Mesendoderm (in vitro differentiated cells): ENCODE measurements at regions not wholly inside any gene's neighbourhood (a gene's known extent, or its start where the extent isn't known, plus 50 kb on each side); places are given as distances from the start of the nearest gene placed in this dataset.
"Not testable (repeated sequence)": the region's sequence is repeated elsewhere in the genome, so short reads cannot be mapped to it uniquely, and the experiment has no call there.

ENCODE experiments used
- DNase-seq: peaks from one replicate; pipeline ENCODE4 v3.0.0; 2013
- H2AK5ac ChIP-seq: 2 replicates; pipeline ENCODE4 v1.6.1; 2013; ENCODE audit warnings: low read length, inconsistent platforms
- H2BK120ac ChIP-seq: 2 replicates; pipeline ENCODE4 v1.6.1; 2013; ENCODE audit warnings: low read depth, mild to moderate bottlenecking, low read length, moderate library complexity, mixed read lengths
- H2BK15ac ChIP-seq: replicated peaks from 2 replicates; pipeline ENCODE4 v1.6.1; 2013; ENCODE audit warnings: low read depth, mild to moderate bottlenecking, moderate library complexity
- H2BK5ac ChIP-seq: 2 replicates; pipeline ENCODE4 v1.6.1; 2013; ENCODE audit warnings: low read length, inconsistent platforms
- H3K18ac ChIP-seq: 2 replicates; pipeline ENCODE4 v1.6.1; 2013; ENCODE audit warnings: mild to moderate bottlenecking, low read length, mixed read lengths
- H3K23ac ChIP-seq: one replicate; pipeline ENCODE4 v1.6.1; 2013; ENCODE audit warnings: low read length
- H3K27ac ChIP-seq: 2 replicates; pipeline ENCODE4 v1.5.1; 2013; ENCODE audit warnings: low read depth, mild to moderate bottlenecking, inconsistent platforms, low read length, moderate library complexity
- H3K27me3 ChIP-seq: 2 replicates; pipeline ENCODE4 v1.6.1; 2013; ENCODE audit warnings: low read length, control low read depth, mild to moderate bottlenecking, inconsistent platforms; ENCODE audit not compliant: insufficient read depth, poor library complexity
- H3K36me3 ChIP-seq: 2 replicates; pipeline ENCODE4 v1.6.1; 2013; ENCODE audit warnings: low read length, inconsistent platforms; ENCODE audit not compliant: control insufficient read depth, insufficient read depth
- H3K4ac ChIP-seq: one replicate; pipeline ENCODE4 v1.6.1; 2013; ENCODE audit warnings: low read depth, mild to moderate bottlenecking, low read length, moderate library complexity
- H3K4me1 ChIP-seq: 2 replicates; pipeline ENCODE4 v1.6.1; 2013; ENCODE audit warnings: low read depth, low read length, inconsistent platforms; ENCODE audit not compliant: control insufficient read depth
- H3K4me2 ChIP-seq: 2 replicates; pipeline ENCODE4 v1.6.1; 2013; ENCODE audit warnings: low read length
- H3K4me3 ChIP-seq: 2 replicates; pipeline ENCODE4 v1.5.1; 2013; ENCODE audit warnings: mild to moderate bottlenecking, low read length
- H3K56ac ChIP-seq: one replicate; pipeline ENCODE4 v1.6.1; 2013; ENCODE audit warnings: low read length
- H3K79me1 ChIP-seq: 2 replicates; pipeline ENCODE4 v1.6.1; 2013; ENCODE audit warnings: low read length, inconsistent platforms
- H3K79me2 ChIP-seq: 2 replicates; pipeline ENCODE4 v1.6.1; 2013; ENCODE audit warnings: mild to moderate bottlenecking, low read length; ENCODE audit not compliant: control insufficient read depth, insufficient read depth
- H3K9ac ChIP-seq: 2 replicates; pipeline ENCODE4 v1.6.1; 2013; ENCODE audit warnings: low read length, inconsistent platforms
- H4K5ac ChIP-seq: one replicate; pipeline ENCODE4 v1.6.1; 2013; ENCODE audit warnings: low read length
- H4K8ac ChIP-seq: one replicate; pipeline ENCODE4 v1.6.1; 2013; ENCODE audit warnings: low read depth, mild to moderate bottlenecking, control low read depth, low read length, moderate library complexity
- WGBS: extraction: QIAGEN DNeasy Blood & Tissue Kit; methylation state at CpG from one replicate; pipeline ENCODE4 v1.1.7; 2013; ENCODE audit warnings: low lambda C conversion rate, missing lambda C conversion rate; ENCODE audit not compliant: insufficient coverage; ENCODE audit errors: extremely low coverage; 5-methylcytosine and 5-hydroxymethylcytosine counted together

DNA sequence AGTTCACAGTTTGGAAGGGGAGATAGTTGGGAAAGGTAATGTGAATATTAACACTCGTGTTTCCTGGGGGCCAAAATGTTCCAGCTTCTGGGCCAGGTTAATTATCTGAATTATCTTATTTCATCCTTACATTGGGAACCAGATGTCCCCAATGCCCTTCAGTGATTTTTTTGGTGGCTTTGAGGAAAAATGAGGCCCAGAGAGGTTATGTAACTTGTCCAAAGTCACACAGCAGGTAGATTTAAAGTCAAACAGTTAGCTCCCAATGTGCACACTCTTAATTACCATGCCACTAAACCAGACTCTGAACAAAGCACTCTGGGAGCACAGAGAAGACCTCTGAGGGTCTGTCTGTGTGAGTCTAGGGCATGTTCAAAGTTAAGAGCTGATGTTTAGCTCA, 259.9 kb upstream of the PLGLB2 start:
- H2BK15ac ChIP-seq, H4K5ac ChIP-seq, H3K23ac ChIP-seq, H3K79me2 ChIP-seq, H2AK5ac ChIP-seq, H3K56ac ChIP-seq, H3K4me1 ChIP-seq, DNase-seq, H3K27me3 ChIP-seq, H3K18ac ChIP-seq, H3K9ac ChIP-seq, H3K27ac ChIP-seq, H2BK120ac ChIP-seq, H2BK5ac ChIP-seq, H3K79me1 ChIP-seq, H4K8ac ChIP-seq, H3K4me3 ChIP-seq, H3K4ac ChIP-seq, H3K36me3 ChIP-seq, H3K4me2 ChIP-seq: not testable (repeated sequence)
- no CpG with 5 or more reads among the region's 1 CpG for WGBS

DNA sequence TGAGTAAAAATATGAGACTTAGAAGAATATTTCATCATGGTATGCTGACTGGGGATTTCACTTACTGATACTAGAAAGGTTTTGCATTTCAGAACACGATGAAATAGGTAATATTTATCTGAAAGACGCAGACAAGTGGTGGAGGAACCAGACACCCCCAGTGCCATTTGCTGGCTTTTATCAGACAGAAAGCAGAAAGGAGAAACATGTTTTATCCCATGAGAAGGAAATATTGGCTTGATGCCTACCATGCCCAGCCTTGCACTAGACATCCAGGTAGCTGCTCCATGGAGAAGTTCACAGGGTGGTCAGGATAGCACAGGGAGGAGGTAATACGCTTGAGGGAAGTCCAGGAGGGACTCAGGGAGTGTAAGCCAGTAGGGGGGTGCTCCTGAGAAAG, 258.9 kb upstream of the PLGLB2 start:
- H3K27me3 ChIP-seq, H3K36me3 ChIP-seq, H3K18ac ChIP-seq, H4K5ac ChIP-seq, H2AK5ac ChIP-seq, H3K4ac ChIP-seq, H3K4me2 ChIP-seq, H3K4me3 ChIP-seq, H3K4me1 ChIP-seq, H3K27ac ChIP-seq, DNase-seq, H3K79me1 ChIP-seq, H3K9ac ChIP-seq, H2BK120ac ChIP-seq, H4K8ac ChIP-seq, H3K79me2 ChIP-seq, H2BK5ac ChIP-seq, H3K23ac ChIP-seq, H3K56ac ChIP-seq, H2BK15ac ChIP-seq: not testable (repeated sequence)
- WGBS: no CpG with 5 or more reads among the region's 3 CpGs

DNA sequence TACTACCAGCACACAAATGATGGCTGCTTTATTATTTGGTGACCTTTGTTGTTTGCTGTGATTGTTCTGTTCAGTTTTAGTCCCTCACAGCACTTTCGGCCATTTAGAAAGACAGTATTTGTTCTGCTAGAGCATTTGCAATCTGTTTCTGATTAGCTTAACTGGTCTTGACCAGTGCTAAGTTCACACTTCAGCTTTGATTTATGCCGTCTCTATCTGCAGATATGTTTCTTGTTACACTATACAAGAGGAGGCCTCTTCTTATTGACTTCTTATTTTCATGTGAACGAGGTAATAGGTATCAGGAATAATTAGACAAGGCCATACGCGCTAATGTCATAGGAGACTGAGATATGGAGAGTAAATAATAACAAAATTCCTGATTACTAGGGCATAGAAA, 253.0 kb upstream of the PLGLB2 start:
- not testable (repeated sequence) for H3K27me3 ChIP-seq, H3K4me1 ChIP-seq, H3K18ac ChIP-seq, H2AK5ac ChIP-seq, H3K4me2 ChIP-seq, H4K8ac ChIP-seq, H3K36me3 ChIP-seq, H3K79me1 ChIP-seq, H3K79me2 ChIP-seq, DNase-seq, H4K5ac ChIP-seq, H3K9ac ChIP-seq, H3K27ac ChIP-seq, H2BK120ac ChIP-seq, H3K4me3 ChIP-seq, H2BK5ac ChIP-seq, H3K56ac ChIP-seq, H3K23ac ChIP-seq, H3K4ac ChIP-seq, H2BK15ac ChIP-seq
- WGBS: no CpG with 5 or more reads among the region's 5 CpGs

DNA sequence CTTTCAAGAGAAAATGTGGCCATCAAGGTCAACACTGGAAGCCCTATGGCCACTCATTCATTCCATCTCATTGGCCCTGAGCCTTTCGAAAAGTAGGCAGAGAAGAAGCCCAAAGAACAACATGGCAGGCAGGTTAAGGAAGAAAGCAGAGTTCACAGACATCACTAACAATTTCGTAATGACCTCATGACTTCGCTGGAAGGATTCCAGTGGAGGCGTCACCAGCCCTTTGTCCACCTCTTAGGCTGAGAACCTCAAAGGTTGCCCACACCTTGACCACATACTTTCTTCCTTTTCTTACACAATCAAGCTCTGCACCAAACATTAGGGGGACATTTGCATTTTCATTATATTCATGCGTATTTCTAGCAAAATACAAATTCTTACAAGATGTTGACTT, 252.4 kb upstream of the PLGLB2 start:
- WGBS: no CpG with 5 or more reads among the region's 5 CpGs
- not testable (repeated sequence) for H2AK5ac ChIP-seq, H4K5ac ChIP-seq, H3K4me3 ChIP-seq, H2BK5ac ChIP-seq, H2BK15ac ChIP-seq, H4K8ac ChIP-seq, H3K79me1 ChIP-seq, H3K4me1 ChIP-seq, H3K56ac ChIP-seq, H3K79me2 ChIP-seq, H3K23ac ChIP-seq, H3K36me3 ChIP-seq, H3K27ac ChIP-seq, DNase-seq, H3K9ac ChIP-seq, H3K4me2 ChIP-seq, H3K27me3 ChIP-seq, H2BK120ac ChIP-seq, H3K4ac ChIP-seq, H3K18ac ChIP-seq

DNA sequence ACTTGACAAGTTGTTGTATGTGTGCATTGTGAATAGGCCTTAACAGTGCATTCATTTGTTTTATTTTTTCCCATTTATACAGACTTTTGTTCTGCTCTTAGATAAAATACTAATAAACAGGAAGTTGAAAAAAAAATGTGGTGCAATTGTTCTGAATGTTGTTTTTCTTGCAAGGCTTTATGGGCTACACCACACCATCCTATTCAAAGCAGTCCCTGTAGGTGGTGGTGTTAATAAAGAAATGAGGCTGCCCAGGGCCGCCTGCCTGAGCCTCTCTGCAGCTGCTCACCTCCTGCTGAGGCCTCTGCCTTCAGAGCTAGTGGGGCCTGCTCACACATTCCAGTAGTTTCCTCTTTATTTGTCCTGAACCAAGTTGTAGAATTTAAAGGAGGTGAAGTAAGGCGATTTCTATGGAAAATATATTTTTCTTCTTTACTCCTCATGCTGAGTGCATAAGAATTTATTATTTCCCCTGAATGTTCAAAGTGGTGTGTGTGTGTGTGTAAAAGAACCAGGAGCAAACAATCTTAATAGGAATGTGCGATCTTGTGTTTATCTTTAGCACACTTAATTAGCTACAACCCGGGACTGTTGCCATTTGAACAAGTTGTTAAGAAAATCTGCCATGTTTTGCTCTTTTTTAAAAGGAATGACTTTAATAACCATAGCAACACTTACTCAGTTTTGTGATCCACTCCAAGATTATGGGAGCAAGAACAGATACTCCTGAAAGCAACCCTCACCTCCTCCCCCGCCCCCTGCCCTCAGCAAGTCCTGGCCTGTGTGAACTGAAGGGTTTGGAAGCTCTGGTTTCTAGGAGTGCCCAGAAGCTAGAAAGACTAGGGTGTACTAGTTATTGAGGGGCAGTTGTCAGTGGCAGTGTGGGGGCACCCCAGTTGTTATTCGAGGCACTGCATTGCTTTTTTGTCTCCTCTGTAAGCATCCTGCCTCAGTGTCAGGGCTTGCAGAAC, 251.6 kb upstream of the PLGLB2 start:
- not testable (repeated sequence) for H2BK5ac ChIP-seq, H3K27ac ChIP-seq, H3K36me3 ChIP-seq, H2BK120ac ChIP-seq, H3K23ac ChIP-seq, H3K4me2 ChIP-seq, H3K56ac ChIP-seq, H3K4me1 ChIP-seq, H4K8ac ChIP-seq, H3K27me3 ChIP-seq, H3K79me1 ChIP-seq, H3K18ac ChIP-seq, H4K5ac ChIP-seq, H2AK5ac ChIP-seq, H3K4ac ChIP-seq, H3K79me2 ChIP-seq, H2BK15ac ChIP-seq, H3K4me3 ChIP-seq, H3K9ac ChIP-seq
- peak; percentile 51 for DNase-seq
- no CpG with 5 or more reads among the region's 6 CpGs for WGBS

DNA sequence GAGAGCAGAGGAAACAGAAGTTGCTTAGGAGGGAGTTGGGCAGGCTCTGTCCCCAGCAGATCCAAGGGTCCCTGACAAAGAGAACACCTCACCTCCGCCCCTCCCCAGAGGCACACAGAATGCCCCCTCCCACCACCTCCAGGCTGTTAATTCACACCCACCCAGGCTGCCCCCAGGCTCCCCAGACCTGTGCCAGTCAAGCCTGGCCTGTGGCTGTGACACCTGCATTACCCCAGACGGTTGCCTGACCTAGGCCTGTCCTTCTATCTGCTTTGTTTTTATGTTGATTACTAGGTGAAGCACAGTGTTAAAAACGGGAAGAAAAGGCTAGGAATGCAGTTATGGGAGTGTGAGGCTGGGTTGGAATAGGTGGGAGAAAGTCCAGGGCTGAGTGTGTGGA, 250.8 kb upstream of the PLGLB2 start:
- H3K9ac ChIP-seq, H3K23ac ChIP-seq, H2BK15ac ChIP-seq, H3K4me3 ChIP-seq, H3K79me2 ChIP-seq, H4K5ac ChIP-seq, H3K27me3 ChIP-seq, H3K4ac ChIP-seq, H3K56ac ChIP-seq, H4K8ac ChIP-seq, H3K4me2 ChIP-seq, H3K4me1 ChIP-seq, H2BK120ac ChIP-seq, H2BK5ac ChIP-seq, H3K79me1 ChIP-seq, DNase-seq, H3K27ac ChIP-seq, H2AK5ac ChIP-seq, H3K36me3 ChIP-seq, H3K18ac ChIP-seq: not testable (repeated sequence)
- no CpG with 5 or more reads among the region's 3 CpGs for WGBS
